ENCODE measurements at regions not wholly inside any gene's neighbourhood (a gene's known extent, or its start where the extent isn't known, plus 50 kb on each side); places are given as distances from the start of the nearest gene placed in this dataset.

- DNase-seq = no peak
Measured at GRCh38 chr14:71296184-71296583, 388.9 kb downstream of the PCNX1 start.

GRCh38 chr14:71300566-71301330 is 393.5 kb downstream of the PCNX1 start:
- no peak for DNase-seq

GRCh38 chr14:71301611-71302010 is 394.4 kb downstream of the PCNX1 start:
- DNase-seq = no peak

GRCh38 chr14:71304690-71305089 is 397.4 kb downstream of the PCNX1 start:
- DNase-seq = no peak

- DNase-seq = no peak
Measured at GRCh38 chr14:71308671-71309070, 401.4 kb downstream of the PCNX1 start.

- no peak for DNase-seq
Measured at GRCh38 chr14:71309756-71310155, 402.5 kb downstream of the PCNX1 start.

GRCh38 chr14:71311061-71311460 is 403.8 kb downstream of the PCNX1 start:
- DNase-seq = no peak

- no peak for DNase-seq
Measured at GRCh38 chr14:71314717-71315116, 407.5 kb downstream of the PCNX1 start.

GRCh38 chr14:71317385-71318096 is 410.3 kb downstream of the PCNX1 start:
- DNase-seq = no peak

GRCh38 chr14:71318097-71318459 is 410.8 kb downstream of the PCNX1 start:
- DNase-seq = no peak

GRCh38 chr14:71319666-71320065 is 412.4 kb downstream of the PCNX1 start:
- no peak for DNase-seq

GRCh38 chr14:71320107-71320733 is 413.0 kb downstream of the PCNX1 start, which contains the start of gene SIPA1L1:
SIPA1L1 (plus strand) TSS chr14:71320476.
- DNase-seq = peak; percentile 96

GRCh38 chr14:71320734-71321573 is 413.7 kb downstream of the PCNX1 start:
- peak; percentile 40 for DNase-seq

- no peak for DNase-seq
Measured at GRCh38 chr14:71321574-71322315, 414.5 kb downstream of the PCNX1 start.

GRCh38 chr14:71322655-71323250 is 415.5 kb downstream of the PCNX1 start:
- no peak for DNase-seq

GRCh38 chr14:71324767-71325272 is 417.6 kb downstream of the PCNX1 start:
- DNase-seq = peak; percentile 25

GRCh38 chr14:71327691-71328090 is 420.4 kb downstream of the PCNX1 start:
- DNase-seq = no peak

- no peak for DNase-seq
Measured at GRCh38 chr14:71328183-71328582, 420.9 kb downstream of the PCNX1 start.

GRCh38 chr14:71328954-71329353 is 421.7 kb downstream of the PCNX1 start:
- DNase-seq = no peak

- DNase-seq = no peak
Measured at GRCh38 chr14:71331403-71331802, 424.1 kb downstream of the PCNX1 start.

GRCh38 chr14:71332476-71332875 is 425.2 kb downstream of the PCNX1 start:
- DNase-seq = no peak

GRCh38 chr14:71333705-71334104 is 426.4 kb downstream of the PCNX1 start:
- DNase-seq = no peak
